WERI-Rb-1 (cell line): ENCODE measurements at regions not wholly inside any gene's neighbourhood (a gene's known extent, or its start where the extent isn't known, plus 50 kb on each side); places are given as distances from the start of the nearest gene placed in this dataset.

Source experiments
- DNase-seq: peaks from one replicate; pipeline ENCODE4 v3.0.0-alpha.2; 2020
- H3K27ac ChIP-seq: fragments of 250-450 bp; sonication (Bioruptor Pico); 2 replicates; pipeline ENCODE4 v1.5.1; 2020; ENCODE audit warnings: mild to moderate bottlenecking, moderate library complexity
- H3K27me3 ChIP-seq: fragments of 250-450 bp; sonication (Bioruptor Pico); 2 replicates; pipeline ENCODE4 v1.5.1; 2021; ENCODE audit warnings: mild to moderate bottlenecking, low read depth, moderate library complexity; ENCODE audit not compliant: insufficient read depth, severe bottlenecking
- H3K36me3 ChIP-seq: fragments of 250-450 bp; sonication (Bioruptor Pico); 2 replicates; pipeline ENCODE4 v1.5.1; 2020; ENCODE audit warnings: mild to moderate bottlenecking, moderate library complexity
- H3K4me3 ChIP-seq: 2 replicates; pipeline ENCODE4 v1.5.1; 2011; ENCODE audit warnings: low read depth, mild to moderate bottlenecking, control low read depth, low read length
- H3K9me3 ChIP-seq: fragments of 250-450 bp; sonication (Bioruptor Pico); 2 replicates; pipeline ENCODE4 v1.5.1; 2021; ENCODE audit warnings: mild to moderate bottlenecking, moderate library complexity; ENCODE audit not compliant: severe bottlenecking
- CTCF ChIP-seq: IDR thresholded peaks from 2 replicates; pipeline ENCODE4 v1.5.1; 2011; ENCODE audit warnings: low read depth, mild to moderate bottlenecking, control low read depth, inconsistent platforms, low read length

- no peak overlapping the region for H3K4me3 ChIP-seq
- no peak for DNase-seq
These were observed 1430.9 kb upstream of the MIR17HG start for GRCh38 chr13:89916551-89916950.

GRCh38 chr13:89920461-89920860, 1427.0 kb upstream of the MIR17HG start:
- H3K9me3 ChIP-seq = no peaks in the 10 kb centered on the region
- TF ChIP-seq CTCF = no peak
- H3K4me3 ChIP-seq = no peak overlapping the region
- DNase-seq = no peak
- H3K36me3 ChIP-seq = no peaks in the 10 kb centered on the region
- no peaks in the 10 kb centered on the region for H3K27me3 ChIP-seq
- no peak overlapping the region for H3K27ac ChIP-seq

More at GRCh38 chr13:89916551-89916950, 1430.9 kb upstream of the MIR17HG start:
- H3K36me3 ChIP-seq = no peaks in the 10 kb centered on the region
- H3K9me3 ChIP-seq = no peaks in the 10 kb centered on the region
- no peak for TF ChIP-seq CTCF
- H3K27ac ChIP-seq = no peak overlapping the region
- H3K27me3 ChIP-seq = no peaks in the 10 kb centered on the region

GRCh38 chr13:89923052-89923451, 1424.4 kb upstream of the MIR17HG start:
- no peaks in the 10 kb centered on the region for H3K27me3 ChIP-seq
- H3K27ac ChIP-seq = no peak overlapping the region
- TF ChIP-seq CTCF = no peak
- no peak overlapping the region for H3K4me3 ChIP-seq
- H3K9me3 ChIP-seq = no peaks in the 10 kb centered on the region
- DNase-seq = no peak
- no peaks in the 10 kb centered on the region for H3K36me3 ChIP-seq

- Histone ChIP-seq H3K27me3 (no peaks in the 10 kb centered on the region), H3K9me3 (no peaks in the 10 kb centered on the region), H3K27ac (no peak overlapping the region), H3K36me3 (no peaks in the 10 kb centered on the region), H3K4me3 (no peak overlapping the region)
- DNase-seq = no peak
- no peak for TF ChIP-seq CTCF
These were observed 1423.8 kb upstream of the MIR17HG start for GRCh38 chr13:89923736-89924135.

GRCh38 chr13:89925107-89925506, 1422.4 kb upstream of the MIR17HG start:
- peak; percentile 65 for DNase-seq
- Histone ChIP-seq H3K4me3 (no peak overlapping the region), H3K27ac (no peak overlapping the region), H3K27me3 (no peaks in the 10 kb centered on the region), H3K36me3 (no peaks in the 10 kb centered on the region), H3K9me3 (no peaks in the 10 kb centered on the region)
- peak; percentile 68 for TF ChIP-seq CTCF

- DNase-seq = no peak
- Histone ChIP-seq H3K36me3 (no peaks in the 10 kb centered on the region), H3K27me3 (no peaks in the 10 kb centered on the region), H3K27ac (no peak overlapping the region), H3K9me3 (no peaks in the 10 kb centered on the region), H3K4me3 (no peak overlapping the region)
- no peak for TF ChIP-seq CTCF
These were observed 1416.6 kb upstream of the MIR17HG start for GRCh38 chr13:89930861-89931260.
